SKM-1 (cell line): ENCODE measurements at regions not wholly inside any gene's neighbourhood (a gene's known extent, or its start where the extent isn't known, plus 50 kb on each side); places are given as distances from the start of the nearest gene placed in this dataset.
A peak's percentile ranks its signal among the peaks of the same experiment; 100 is the strongest.

ENCODE experiments used
- DNase-seq: peaks from one replicate; lab custom pipeline; 2025; ENCODE audit not compliant: unreplicated experiment; lab: John Stamatoyannopoulos, UW

DNA sequence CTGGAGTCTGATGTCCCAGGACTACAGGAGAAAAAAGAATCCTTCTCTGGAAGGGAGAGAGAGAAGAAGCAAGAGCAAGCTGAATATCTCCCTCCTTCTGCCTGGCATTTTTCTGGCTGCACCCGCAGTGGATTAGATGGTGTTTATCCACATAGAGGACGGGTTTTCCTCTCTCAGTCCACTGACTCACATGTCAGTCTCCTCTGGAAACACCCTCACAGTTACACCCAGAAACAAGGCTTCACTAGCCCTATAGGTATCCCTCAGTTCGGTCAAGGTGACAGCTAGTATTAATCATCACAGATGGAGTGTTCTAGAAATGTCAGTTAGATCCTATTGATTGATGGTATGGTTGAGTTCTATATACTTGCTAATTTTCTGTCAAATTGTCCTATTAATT, 87.9 kb downstream of the RHOU start:
- no peak for DNase-seq

DNA sequence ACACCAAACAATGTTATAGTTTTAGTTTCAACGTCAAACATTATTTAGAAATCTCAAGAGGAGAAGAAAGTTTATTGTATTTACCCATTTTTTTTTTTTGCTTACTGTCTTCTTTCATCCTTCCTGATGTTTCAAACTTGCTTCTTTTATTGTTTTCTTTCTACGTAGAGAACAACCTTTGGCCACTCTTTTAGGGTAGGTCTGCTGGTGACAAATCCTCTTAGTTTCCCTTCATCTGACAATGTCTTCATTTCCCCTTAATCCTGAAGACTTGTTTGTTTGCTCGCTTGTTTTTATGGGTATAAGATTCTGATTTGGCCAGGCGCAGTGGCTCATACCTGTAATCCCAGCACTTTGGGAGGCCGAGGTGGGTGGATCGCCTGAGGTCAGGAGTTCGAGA, 89.1 kb downstream of the RHOU start:
- DNase-seq: no peak

DNA sequence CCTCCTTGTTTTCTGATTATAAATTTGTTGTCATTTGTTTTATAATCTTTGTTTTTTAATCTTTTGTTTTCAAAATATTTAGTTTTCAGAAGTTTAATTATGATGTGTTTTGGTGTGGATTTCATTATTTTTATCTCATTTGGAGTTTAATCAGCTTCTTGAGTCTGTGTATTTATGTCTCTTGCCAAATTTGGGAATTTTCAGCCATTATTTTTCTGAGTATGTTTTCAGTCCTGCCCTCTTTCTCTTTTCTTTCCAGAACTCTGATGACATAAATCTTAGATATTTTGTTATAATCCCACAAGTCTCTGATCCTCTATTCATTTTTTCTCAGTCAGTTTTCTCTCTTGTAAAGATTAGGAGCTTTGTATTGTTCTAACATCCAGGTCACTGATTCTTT, 89.8 kb downstream of the RHOU start:
- no peak for DNase-seq

DNA sequence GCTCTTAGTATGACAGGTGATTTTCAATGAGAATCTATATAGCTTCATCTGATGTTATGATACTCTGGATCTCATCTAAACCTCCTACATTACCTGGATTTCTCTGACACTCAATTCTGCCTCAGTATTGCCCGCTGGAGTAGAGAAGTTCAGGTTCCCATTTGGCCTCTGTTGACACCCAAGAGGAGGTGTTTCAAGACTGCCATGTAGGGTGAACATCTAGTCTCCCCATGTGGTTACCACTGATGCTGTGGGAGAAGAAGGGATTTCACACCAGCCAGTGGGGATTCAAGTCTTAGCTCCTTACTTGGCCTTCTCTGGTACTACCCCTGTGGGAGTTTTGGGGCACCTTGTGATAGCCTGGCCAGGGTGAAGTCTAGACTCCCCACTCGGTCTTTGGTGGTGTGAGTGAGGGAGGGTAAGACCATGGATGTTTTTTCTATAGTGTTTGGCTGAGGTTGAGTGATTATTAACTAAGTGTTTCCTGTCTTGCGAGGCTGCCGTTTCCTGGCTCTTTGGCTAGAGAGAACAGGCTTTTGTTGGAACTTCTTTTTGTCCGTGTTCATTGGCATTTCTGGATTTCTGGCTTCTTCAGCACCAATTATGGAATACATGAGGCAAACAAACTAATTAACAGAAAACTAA, 90.7 kb downstream of the RHOU start:
- no peak for DNase-seq

DNA sequence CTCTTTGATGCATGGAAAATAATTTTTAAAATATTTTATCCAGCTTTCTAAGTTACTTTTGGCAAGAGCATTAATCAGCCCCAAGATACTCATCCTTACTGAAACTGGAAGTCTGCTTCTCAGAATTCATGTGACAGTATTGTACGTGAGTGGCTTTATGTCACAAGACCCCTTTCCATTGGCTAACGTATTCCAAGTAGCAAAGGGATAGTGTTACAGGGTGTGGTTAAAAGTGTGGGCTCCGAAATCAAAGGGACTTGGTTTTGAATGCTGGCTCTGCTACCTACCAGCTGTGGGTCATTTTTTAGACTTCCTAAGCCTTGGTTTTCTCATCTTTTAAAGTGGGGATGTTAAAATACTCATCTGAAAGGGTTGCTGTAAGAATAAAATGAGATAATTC, 91.7 kb downstream of the RHOU start:
- no peak for DNase-seq

DNA sequence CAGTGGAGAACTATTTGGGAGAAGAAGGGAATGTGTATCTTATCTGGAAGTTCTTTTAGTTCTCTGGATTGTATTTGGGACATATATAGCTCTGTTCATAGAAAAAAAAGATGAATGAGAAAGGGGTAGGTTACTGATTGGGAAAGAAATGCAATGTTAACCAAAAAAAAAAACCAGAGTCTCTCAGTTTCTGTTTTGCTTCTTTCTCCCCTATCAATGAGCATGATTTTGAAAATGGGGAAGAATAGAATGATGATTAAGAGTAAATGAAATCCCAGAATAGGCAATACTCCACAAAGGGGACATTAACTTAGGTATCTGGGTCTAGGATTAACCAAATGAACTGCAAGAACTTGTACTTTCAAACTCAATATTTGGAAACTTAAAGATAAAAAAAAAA, 92.9 kb downstream of the RHOU start:
- no peak for DNase-seq

DNA sequence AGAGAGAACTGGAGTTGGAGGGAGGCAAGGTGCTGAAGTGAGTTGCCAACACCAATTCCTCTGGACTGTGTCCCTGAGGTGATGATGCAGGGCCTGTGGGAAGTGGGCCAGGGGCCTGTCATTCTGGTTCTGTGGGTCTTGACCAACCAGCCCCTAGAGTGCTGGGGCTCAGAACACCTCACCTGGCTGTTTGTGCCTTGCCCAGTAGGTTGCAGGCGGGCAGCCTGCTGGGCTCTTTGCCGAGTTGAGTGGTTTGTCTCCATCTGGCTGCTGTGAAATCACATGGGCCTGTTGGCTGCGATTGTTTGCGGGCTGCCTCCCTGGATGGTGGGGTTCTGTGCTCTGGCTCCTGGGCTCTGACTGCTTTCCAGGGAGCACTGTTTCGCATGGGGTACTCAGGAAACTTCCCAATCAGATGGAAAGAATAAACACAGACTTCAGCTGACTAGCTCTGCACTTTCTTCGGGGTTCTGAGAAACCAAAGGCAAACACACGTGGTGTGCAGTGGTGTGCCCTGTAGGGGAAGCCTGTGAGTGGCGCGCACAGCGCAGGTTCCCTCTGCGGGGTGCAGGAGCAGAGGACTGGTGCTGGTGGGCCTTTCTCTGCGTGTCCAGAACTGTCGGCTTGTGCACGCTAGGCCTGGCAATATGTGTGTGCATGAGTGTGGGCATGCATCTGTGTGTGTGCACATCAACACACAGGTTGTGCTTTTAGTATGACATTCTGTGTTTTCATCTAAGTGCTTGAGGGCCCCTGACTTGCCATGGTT, 95.1 kb downstream of the RHOU start:
- DNase-seq: no peak

DNA sequence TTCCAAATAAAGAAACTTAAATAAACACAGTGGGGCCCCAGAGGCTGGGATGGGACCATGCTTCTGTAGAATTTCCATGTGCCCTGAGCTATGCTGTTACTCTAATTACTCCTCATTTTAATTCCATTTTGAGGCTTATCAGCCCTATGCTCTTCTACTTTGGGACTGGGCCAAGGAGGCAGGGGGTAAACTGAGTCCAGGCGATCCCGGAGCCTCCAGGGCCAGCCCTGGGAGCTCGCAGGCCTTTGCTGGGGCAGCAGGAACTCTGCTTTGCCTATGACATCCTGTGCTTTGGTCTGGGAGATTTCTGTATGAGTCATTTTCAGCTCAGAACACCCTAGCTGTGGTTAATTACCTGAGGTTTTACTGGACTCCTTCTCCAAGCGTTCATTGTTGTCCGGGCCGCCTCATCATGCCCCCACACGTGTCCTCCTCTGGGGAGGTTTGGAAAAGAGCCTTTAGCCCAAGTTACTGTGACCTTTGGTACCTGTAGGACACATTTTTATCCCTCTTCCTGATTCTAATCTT, 95.7 kb downstream of the RHOU start:
- DNase-seq: no peak

DNA sequence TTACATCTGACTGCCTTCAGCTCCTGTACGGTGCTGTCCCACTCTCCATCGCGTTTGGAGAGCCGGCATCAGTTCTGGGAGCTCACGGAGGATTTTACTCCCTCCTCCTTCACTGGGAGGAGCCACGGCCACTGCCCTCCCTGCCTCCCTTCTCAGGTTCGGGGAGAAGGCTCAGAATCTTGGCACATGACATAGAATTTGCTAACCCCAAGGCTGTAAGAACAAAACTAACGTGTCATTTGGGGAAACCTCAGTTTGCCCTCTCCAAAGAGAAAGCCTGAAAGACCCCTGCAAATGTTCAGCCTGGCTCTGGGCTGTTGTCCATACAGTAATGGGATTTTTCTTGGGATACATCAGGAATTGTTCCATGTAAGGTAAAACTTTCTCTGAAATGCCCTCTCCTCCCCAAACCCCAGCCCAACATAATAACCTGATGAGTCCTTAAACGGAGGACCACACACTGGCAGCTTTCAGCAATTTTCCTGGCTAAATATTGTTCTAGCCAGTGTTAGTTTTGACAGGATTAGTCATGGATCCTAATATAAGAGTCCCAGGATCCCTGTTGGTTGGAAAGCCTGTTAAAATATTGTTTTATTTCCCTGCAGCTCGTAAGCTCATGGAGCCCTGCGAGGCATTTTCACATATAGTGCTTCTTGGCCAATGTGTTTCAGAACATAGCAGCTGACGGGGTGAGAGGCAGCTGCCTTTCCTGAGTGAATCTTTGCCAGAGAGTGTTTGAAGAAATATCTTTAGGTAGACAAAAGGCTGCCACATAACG, 98.8 kb downstream of the RHOU start:
- DNase-seq: no peak

DNA sequence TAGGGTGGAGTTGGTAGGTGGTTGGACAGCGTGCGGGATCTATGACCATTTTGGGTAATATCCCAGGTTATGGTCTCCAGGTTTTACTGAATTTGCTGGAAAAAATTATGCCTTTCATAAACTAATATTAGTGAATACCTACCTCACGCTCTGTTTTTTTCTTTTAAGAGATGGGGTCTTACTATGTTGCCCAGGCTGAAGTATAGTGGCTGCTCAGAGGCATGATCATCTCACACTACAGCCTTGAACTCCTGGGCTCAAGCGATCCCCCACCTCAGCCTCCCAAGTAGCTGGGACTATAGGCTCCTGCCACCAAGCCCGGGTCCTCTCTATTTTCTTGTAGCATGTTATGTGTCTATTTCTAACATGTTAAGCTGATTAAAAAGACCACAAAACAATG, 100.2 kb downstream of the RHOU start:
- DNase-seq: no peak

DNA sequence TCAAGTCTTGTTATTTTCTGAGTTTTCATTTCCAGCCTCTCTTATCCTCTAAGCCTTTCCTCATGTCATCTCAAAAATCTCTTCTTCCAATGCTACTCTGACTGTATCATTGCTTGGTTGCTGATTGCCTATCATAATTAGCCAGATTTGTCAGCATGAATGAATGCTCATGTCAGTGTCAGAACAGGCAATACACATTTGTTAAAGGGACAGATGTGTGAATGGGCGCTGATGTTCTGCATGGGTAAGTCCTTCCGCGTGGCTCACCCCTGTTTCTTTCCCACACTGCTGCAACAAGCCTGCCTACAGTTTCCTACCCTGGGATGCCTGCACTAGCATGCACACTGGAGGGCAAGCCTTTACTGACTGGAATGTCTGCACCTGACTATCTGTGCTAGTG, 100.6 kb downstream of the RHOU start:
- DNase-seq: no peak

DNA sequence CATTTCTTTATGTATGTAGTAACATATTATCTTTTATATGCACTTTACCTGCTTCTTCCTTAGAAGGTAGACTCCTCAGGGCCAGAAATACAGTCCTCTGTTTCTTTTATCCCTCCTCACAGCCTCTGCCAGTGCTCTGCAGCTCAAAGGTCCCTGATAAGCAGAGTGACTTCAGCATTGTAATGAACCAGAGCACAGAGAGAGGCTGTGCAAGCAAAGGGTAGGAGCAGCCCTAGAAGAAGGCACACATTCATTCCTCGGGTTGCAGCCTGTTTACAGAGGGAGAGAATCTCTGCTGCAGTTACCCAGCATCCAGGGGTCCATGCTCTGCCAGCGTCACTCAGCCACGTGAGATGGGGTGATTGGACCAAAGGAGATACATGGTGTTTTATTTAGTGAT, 101.1 kb downstream of the RHOU start:
- DNase-seq: no peak

DNA sequence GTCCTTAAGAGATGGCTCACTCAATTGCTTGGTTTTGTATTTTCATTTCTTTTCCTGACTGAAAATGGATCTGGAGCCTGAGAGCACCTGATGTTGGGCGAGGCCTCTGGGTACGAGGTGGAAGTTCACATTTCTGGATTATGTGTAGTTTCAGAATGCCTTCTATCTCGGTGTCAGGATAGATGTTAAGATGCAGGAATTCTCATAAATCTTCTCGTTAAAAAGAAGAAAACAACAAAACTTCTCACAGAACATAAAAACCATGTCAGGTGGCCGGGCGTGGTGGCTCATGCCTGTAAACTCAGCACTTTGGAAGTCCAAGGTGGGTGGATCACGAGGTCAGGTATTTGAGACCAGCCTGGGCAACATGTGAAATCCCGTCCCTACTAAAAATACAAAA, 101.8 kb downstream of the RHOU start:
- no peak for DNase-seq

DNA sequence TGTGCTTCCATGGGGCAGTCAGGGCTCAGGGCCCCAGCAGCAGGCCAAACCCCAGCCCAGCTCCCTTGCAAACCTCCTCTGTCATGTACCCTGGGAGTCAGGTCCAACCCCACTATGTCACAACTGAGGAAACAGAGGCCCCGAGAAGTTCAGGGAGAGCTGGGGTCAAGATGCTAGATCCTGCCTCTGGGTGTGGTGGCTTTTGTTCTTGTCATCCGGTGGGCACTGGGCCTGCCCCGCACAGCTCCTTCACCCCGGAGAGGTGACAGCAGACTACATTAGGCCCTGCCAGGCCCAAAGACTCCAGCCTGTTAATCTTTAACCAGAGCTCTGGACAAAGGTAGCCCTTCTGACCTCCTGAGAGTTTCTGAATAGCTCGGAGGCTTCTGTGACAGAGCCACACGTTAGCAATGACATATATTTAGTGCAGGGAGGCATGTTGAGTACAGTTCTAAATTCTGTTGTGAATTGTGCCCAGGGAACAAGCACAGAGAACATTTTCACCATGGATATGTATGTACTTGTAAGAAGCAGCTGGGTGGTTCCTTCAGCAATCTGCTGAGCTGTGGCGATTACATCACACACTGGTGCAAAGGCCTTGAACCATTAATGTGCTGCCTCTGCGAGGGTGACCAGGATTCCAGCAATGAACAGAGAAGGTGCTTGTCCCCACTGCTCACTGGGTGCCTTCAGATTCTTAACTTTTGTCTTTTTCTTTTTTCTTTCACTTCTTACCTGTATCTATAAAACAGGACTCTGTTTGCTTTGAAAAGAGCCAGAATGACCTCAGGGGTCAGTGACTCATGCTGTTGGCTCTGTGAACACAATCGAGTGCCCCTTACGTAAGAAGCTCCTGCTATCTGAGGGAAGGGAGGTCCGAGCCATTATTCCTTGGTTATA, 102.8 kb downstream of the RHOU start:
- DNase-seq: peak; percentile 97

DNA sequence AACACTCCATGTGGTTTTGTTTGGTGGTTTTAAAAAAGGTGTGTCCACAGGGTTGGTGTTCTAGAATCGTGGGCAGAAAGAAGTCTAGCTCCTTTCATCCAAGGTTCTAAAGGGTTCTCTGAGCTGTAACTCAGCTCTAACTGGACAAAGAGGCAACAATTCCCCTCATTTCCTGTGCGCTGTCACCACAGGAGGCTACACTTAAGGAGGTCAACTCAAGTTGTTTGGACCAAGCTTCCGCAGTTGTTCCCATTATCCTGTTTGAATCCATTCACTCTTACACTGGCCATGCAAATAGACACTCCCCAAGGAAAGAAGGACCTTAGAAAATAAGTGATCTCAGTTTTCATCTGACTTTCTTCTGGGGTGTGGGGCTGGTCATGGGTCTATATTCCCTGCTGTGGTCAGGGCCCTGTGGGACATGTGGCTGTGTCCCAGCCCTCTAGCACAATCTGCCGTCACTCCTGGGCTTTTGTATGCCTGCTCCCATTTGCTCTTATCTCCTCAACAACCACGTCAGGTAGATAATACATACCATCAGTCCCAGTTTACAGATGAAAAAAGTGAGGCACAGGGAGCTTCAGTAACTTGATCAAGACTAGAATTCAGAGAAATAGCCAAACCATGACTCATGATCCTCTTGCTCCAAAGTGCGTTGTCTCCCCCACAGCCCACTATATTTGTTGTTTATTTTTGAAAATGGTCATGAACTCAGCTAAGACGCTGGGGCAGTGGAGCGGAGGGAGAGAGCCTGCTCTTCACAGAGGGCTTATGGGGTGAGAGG, 103.6 kb downstream of the RHOU start:
- DNase-seq: no peak

DNA sequence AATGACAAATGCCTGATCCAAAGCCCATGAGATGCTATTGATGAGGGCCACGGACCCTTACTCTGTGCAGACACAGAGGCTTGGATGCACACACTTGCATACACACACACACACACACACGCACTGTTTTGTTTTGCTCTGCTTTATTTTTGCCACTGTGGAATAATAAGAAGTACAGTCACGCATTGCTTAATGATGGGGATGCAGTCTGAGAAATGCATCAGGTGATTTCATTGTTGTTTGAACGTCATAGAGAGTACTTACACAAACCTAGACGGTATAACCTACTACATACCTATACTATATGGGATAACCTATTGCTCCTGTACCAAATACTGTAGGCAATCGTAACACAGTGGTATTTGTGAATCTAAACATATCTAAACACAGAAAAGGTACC, 104.4 kb downstream of the RHOU start:
- no peak for DNase-seq

DNA sequence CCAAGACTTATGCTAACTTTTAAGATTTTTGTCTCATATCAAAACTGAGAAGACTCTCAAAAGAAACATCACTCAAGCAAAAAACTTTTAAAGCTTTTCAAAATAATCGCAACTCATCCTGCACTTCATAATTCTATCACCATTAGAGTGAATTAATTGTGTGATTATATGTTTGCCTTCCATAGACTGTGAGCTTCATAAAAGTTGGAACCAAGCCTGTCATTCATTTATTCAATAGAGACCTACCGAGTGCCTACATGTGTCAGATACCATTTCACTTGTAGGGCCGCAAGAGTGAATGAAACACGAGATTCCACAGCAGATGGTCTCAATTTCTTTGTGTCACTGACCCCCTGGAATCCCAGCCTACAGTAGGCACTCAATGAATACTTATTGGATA, 106.4 kb downstream of the RHOU start:
- DNase-seq: no peak

DNA sequence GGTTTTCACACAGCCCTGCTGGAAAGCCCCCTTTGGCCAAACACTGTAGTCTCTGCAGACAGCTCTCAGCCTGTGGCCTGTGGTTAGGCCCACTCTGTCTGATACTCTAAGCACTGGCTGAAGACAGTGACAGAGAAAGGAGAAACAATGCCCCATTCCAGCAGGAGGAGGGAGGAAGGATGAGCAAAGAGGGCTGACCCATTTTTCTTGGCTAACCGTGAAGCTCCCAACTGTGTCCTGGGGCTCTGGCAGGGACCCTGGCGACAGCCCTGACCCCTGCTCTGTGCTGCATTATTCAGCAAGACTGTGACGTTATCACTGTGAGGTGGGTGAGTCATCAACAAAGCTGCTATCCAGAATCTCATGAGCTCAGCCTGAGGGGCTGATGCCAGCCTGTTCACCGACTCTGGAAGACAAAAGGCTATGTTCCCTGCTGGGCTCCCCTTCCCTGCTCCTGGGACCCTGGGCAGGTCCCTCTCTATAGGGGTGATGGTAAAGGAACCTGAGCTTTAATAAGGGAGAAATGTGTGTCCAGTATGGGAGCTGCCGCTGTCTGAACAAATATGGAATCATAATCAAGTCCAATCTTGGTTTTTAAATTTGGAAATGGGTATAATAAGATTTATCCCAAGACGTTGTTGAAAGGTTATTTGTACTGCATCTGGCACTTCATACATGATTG, 107.0 kb downstream of the RHOU start:
- no peak for DNase-seq

DNA sequence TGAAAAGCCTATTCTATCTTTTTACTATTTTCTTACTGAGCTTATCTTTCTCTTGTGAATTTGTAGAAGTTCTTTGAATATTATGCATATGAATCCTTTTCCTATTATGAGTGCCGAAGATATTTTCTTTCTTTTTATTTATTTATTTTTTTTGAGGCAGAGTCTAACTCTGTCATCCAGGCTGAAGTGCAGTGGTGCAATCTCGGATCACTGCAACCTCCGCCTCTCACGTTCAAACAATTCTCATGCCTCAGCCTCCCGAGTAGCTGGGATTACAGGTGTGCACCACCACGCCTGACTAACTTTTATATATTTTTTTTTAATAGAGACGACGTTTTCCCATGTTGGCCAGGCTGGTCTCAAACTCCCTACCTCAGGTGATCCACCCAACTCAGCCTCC, 109.8 kb downstream of the RHOU start:
- DNase-seq: no peak

DNA sequence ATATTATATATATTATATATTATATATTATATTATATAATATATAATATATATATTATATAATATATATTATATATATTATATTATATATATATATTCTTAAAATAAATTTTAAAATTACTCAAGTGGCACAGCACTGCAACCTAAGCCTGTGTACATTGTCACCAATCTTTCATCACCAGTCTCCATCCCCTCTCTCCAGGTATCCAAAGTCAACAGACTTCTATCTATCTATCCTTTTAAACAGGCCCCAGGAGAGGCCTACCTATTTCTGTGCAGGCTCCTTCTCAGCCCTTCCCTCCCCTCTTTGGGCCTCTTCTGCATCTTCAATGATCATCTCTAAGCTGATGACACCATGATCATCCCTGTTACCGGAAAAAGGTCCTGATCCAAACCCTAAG, 111.7 kb downstream of the RHOU start:
- no peak for DNase-seq
